Limb (tissue), 2 donors: ENCODE measurements at regions not wholly inside any gene's neighbourhood (a gene's known extent, or its start where the extent isn't known, plus 50 kb on each side); places are given as distances from the start of the nearest gene placed in this dataset.

Experiments used
- DNase-seq, 2 donors: peaks; one replicate each; pipeline ENCODE4 v3.0.0-alpha.2; 2016; ENCODE audit errors: extremely low spot score in 2 of 2

- no peak for DNase-seq
Observed at GRCh38 chr4:146027761-146028160, 89.1 kb upstream of the ZNF827 start.

- DNase-seq = no peak
Observed at GRCh38 chr4:146023334-146023967, 84.8 kb upstream of the ZNF827 start.

- DNase-seq = no peak
Observed at GRCh38 chr4:146022541-146022940, 83.9 kb upstream of the ZNF827 start.

GRCh38 chr4:146018247-146018646, 79.6 kb upstream of the ZNF827 start:
- DNase-seq = no peak

- no peak for DNase-seq
Observed at GRCh38 chr4:146004730-146005129, 66.1 kb upstream of the ZNF827 start.

GRCh38 chr4:145988628-145989027, 50.0 kb upstream of the ZNF827 start:
- no peak for DNase-seq
